SKM-1 (cell line): ENCODE measurements at regions not wholly inside any gene's neighbourhood (a gene's known extent, or its start where the extent isn't known, plus 50 kb on each side); places are given as distances from the start of the nearest gene placed in this dataset.

Experiments
- DNase-seq: peaks from one replicate; lab custom pipeline; 2025; ENCODE audit not compliant: unreplicated experiment; lab: John Stamatoyannopoulos, UW

DNA sequence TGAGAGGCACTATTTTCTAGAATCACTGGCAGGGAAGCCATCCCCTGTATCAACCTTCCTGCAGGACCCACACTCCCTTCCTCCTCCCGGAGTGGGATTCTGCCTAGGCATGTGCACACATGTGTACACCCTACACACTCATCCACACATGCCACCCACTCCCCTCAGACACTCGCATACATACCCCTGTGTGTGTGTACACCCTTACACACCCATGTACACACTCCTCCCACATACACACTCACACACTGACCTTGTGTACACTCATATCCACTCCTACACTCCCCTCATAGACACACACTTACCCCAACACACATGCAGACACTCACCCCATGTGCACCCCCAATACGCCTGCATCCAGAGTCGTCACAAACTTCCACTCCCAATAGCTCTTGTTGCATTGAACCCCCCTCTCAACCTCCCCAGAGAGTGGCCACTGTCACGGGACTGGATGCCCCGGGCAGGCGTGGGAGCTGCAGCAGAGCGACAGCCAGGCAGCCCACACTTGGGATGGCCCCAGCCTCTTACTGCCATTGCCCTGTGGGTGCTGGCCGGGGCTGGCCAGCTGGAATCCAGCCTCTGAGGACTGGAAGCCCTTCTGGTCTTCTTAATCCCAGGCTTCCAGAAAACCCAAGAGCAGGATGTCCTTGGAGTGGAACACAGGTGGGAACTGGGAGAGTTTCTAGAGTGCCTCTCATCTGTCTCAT is 251.0 kb downstream of the LOXHD1 start:
- DNase-seq: no peak

DNA sequence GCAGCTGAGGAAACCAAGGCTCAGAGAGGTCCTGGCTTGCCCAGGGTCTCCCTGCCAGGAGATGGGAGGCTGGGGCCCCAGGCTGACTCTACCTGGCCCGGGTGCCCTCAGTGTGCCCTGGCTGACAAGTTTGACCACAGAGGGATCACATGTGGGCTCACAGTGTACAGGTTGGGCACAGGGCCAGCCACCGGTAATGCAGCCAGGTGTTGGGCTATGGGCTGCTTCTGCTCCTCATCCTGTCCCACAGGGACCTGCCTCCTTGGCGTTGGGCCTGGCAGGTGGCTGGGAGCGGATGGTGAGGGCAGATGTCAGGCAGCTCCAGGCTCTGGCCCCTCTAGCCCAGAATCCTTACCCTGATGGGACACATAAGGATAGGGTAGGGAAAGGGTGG is 250.5 kb downstream of the LOXHD1 start:
- DNase-seq: no peak

DNA sequence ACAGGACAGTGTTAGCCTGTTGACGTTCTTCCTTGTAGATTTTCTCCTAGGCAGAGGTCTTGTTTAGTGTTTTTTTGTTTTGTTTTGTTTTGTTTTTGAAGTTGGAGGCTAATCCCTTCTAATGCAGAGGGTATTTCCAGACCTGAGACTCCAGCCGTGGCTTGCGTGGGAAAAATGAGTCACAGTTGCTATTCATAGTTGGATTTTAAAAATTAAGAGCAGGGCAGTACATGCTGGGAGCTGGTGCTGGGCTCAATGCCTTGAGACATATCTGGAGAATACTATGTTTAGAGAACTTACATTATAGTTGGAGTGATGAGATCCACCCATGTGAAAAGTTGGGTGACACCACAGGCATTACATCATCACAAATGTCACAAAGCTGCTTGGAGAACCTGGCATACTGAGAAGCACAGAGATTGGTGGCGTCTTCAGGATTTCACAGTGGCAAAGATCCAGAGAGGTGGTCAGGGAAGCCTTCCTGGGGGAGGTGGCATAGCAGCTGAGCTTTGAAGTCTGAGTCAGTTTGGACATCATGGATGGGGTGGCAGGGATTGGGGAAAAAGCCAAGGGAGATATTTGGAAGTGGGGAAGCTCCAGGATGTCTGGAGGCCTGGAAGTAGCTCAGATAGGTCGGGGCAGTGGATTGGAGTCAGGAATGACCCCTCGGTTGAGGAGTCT is 249.4 kb downstream of the LOXHD1 start:
- DNase-seq: no peak

DNA sequence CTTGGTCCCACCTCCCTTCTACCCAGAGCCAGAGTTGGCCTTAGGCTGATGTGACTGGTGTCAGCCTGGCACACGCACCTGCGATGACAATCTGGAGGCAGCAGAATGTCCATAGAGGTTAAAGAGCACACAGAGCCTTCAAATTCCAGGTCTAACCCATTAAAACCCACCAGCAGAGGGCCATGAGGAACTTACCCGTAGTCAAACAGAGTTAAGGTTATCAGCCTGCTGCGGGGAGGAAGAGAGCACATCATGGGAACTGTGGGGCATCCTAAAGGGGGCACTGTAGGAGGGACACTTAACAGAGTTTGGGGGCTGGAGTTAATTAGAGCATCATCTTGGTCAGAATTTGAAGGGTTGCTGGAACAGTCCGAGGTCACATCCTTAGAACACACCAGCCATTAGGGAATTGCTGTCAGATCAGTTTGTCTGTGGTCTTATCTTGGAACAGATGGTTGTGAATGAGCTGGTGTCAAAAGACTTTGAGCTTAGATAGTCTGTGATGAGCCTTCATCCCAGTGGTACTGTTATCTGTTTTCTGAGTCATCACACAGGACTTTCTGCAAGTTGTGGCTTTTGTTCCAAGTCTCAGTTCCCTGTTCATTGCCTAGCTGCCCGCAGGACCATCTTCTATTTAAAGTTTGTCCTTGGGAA is 248.6 kb downstream of the LOXHD1 start:
- DNase-seq: no peak

DNA sequence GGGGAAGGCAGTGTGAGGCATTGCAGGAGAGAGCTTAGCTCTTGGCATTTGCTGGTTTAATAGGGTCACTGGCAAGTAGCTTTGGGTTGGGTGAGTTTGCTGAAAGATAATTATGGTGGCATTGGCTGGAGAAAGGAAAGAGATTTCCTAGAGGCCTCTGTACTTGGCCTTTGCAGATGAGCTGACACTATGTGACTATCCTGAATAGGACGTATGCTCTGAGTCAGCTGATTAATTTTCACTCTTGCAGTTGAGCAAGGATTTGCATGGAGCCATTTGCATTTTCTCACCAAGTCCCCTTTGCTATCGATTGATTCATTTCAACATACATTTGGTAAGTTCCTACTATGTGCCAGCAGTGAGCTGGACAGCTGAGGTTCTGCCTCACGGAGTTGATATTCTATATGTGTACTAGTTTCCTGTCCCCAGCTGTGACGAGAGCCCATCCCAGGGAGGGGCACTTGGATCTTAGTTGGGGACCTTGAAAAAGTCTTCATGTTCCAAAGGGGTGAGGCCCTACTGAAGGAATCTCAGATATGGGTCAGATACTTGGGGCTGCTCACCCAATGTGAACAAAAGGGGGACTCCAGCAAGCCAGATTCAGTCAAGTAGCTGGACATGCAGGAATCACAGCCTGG is 245.7 kb downstream of the LOXHD1 start:
- no peak for DNase-seq

DNA sequence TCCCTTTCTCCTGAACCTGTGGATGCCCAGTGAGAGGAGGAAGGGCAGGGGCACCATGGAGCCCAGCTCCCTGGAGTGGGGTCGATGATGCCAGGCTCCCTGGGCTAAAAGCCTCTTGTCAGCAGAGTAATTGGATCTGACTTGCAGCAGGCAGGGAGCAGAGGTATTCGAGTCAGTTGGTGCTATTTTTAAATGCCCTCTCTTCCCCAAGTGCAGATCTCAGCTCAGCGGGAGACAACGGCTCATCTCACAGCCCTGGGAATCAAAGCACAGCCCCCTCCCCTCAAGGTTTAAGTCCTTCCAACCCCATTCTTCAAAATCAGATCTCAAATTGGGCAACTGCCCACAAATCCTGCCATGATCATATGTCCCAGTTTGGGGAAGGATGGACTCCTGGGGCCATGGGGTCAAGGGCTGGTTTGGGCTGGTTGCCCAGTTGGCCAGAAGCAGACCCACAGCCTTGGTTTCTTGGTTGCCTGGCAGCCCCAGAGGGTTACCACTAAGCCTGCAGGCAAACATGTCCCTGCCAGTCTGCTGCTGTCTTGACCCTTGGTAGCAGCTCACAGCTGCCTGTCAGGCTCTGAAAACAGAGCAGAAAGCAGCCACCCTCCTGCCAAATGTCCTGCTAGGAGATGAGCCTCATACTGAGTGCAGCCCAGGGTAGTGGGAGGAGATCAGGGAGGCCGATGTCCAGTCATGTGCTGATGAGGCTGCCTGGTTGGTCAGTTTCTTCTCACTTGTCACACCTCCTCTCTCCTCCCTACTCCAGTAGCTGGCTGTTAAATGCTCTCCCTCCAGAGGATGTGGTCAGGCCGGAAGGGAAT is 244.9 kb downstream of the LOXHD1 start:
- DNase-seq: no peak

DNA sequence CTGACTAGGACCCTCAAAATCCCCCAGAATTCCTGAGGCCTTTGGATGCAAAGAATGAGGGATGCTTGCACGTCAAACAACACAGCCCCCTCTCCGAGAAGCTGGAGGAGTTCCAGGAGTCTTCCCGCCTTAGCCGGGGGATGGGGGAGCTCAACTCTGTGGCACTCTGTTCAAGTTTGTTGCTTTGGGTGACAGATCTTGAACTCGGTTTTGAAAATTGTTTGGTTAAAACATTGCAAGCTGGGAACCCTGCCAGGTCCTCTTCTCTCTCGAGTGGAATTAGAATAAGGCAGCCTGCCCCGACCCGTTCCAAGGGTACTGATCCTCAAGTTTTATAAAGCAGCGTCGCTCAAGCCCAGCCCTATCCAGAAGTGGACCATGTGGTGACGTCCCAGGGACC is 244.1 kb downstream of the LOXHD1 start:
- no peak for DNase-seq

DNA sequence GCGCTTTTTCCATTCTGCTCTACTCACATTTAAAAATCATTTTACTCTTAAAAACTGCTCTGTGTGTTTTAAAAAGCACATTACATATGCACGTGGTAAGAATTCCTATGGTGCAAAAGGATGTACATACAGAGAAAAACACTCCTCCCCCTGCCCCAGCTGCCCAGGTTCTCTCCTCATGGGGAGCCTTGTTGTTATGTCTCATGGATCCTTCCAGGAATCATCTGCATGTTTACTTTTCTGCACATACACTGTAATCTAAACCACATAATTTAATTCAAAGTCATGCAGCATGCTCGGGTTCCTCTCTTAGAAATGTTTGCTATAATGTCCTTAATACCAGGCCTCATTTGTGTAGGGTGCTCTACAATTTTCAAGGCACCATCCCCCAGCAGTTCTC is 243.3 kb downstream of the LOXHD1 start:
- DNase-seq: no peak

DNA sequence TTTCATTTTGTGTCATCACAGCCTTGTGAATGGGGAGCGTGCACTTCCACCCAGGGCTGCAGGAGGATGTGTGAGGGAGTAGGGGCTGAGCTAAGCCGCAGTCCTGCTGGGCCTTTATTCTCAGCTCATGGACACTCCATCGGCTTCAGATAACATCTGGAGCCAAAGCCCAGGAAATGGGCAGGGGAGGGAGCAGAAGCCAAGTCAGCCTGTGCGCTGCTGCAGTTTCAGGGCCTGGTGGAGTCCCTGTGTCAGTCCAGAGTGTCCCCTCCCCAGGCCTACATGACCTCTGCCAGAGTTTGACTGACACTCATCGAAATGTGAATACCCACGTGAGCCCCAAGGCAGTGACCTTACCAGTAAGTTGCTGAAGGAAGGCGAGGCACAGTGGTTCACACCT is 242.2 kb downstream of the LOXHD1 start:
- no peak for DNase-seq

DNA sequence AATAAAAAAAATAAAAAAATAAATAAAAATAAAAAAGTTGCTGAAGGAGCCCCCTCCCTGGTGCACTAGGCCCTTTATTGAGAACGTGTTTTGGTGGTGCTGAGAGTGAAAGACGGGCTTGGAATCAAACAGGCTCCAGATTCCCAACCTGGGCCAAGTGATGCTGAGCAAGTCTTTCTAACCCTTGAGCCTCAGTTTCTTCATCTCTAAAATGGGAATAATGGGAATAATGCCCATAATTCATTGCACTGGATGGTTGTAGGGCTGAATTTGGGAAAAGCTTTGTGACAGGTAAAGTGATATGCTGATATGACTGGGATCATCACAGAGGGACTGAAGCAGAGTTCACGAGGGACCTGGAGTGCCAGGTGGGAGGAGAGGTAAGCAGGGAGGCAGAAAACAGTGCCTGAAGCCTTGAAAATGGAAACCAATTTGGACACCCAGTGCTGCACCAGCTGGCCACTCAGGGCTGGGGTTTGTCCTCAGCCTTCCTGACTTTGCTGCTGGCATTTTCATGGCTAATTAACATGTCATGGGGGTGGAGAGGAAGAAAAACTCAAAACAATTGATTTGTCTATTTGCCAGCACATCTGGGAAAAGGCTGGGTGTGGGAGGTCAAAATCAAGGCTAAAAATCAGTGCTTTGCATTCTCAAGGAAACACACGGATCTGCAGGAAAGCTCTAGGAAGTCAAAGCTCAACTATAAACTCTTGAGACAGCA is 241.3 kb downstream of the LOXHD1 start:
- DNase-seq: no peak

DNA sequence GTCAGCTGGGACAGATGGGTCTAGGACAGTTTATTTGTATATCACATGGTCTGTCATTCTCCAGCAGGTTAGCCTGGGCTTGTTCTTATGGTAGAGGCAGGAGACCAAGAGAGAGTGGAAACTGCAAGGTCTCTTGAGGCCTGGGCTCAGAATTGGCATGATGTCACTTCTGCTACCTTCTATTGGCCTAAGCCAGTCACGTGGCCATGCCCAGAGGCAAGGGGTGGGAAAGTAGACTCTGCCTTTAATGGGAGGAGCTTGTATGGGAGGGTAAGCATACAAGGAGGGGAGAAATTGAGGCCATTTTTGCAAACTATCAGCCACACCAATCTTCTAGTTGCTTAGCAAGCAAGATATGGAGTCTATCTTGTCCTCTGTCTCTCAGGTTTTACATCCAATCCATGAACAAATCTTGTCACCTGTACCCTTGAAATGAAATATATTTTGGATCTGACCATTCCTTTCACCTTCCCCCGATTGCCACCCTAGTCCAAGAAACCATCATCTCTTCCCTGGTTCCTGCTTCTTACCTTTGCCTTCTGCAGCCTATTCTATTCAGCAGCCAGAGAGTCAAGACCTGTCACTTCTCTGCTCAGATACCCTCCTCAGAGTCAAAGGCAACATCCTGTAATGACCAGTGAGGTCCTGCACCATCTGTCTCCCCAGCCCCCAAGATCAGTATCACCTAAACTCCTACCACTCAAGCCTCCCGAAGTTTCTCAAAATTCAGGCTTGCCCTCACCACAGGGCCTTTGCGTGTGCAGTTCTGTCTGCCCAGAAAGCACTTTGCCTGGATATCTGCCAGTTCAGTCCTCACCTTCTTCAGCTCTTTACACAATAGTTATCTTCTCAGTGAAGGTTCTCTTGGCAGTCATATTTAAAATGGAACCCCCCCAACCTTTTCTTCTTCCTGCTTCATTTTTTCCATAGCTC is 240.0 kb downstream of the LOXHD1 start:
- DNase-seq: no peak

DNA sequence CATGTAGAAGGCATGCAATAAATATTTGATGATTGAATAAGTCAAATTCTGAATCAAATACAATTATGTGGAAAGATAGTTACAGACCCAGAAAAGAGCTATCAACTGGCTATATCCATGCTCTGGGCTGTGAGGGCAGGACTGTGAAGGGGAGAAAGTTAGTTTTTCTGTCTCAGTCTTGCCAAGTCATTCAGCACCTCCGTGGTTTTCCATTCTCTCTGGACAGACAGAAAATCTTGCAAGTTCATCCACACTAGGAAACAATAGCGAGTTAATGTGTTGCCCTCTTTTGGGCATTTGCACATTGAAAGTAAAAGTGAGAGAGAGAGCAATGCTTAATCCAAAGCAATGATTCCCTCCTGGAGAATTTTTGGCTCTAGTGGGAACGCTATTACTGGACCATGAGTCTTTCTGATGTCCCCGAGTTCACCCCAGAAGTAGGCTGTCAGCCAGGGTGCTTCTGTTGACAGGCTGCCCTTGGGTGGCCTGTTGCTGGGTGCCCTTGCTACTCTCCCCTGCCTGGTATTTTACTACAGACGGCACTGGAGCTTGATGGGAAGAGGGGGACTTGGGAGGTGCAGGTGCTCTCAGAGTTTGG is 238.3 kb downstream of the LOXHD1 start:
- DNase-seq: no peak

DNA sequence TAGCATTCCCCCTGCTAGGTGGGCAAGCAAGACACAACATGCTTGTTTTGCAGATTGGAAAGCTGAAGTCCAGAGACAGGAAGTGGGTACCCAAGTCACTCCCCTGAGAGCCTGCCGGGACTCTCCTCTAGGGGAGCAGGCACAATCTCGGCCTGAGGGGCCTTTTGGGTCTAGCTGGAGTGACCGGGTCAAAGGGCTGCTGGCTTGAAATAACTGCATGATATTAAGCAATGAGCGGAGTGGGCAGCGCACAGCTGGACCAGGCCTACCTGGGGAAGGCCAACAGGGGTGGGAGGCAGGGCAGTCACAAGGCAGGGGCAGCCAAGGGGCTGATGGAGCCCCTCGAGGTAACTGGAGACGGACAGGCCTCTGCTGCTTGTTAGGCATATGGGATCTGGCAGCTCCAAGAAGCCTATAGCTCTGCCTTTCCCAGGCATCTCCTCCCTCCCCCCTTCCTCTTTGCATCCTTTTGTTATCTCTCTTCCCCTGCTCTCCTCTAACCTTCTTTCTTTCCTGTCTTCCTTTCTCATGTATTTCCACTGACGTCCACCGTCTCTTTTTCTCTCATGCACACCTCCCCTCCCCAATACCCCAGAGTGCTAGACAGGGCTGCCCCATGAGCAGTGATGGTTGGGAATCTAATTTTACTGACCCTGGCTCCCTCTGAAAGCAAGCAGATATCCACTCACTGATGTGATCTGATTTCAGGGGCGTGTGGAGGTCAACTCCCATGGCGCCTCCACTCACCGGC is 237.5 kb downstream of the LOXHD1 start:
- no peak for DNase-seq

DNA sequence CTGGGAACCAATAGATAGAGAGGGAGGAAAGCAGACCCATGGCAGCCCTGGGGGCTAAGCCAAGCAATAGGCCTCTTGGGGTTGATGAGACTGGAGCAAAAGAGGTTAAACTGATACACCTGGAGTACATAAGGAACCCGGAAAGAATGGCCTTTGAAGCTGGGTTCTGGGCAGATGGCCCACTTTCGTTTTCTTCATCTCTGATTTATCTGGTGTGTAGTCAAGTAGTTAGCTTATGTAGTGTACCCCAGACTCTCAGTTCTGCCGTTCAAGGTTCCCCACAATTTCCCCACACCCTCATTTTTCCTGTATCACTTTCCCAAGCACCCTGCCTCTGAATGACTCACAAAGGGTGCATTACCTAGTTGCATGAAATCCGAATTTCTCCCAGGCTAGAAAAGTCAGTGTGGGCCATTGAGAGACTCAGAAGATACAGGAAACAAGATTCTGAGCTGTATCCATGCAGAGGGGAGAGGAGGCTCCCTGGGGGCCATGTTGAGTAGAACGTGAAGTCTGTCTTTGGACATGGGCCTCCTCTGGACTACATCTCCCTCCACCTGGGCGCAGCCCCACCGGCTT is 235.0 kb downstream of the LOXHD1 start:
- DNase-seq: no peak

DNA sequence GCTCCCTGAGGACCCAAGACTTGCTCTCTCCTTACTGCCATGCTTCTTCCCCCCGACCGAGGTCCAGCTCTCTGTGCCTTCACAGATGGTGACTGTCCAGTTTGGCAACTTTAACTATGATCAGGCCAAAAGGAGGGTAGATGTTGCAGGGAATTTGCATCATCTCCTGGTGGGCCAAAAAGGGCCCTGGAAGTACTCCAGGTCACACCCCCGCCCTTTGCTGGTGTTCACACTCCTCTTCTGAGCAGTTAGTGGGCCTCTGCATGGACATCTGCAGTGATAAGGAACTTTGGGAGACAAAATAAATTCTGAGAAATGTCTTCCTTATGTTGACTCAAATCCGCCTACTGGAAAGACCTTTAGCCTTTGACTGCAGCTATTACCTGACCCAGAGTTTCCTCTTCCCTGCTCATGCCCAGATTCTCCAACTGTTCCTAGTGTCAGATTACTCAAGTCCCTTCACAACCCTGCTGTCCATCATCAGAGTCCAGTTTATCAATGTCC is 234.4 kb downstream of the LOXHD1 start:
- DNase-seq: no peak

DNA sequence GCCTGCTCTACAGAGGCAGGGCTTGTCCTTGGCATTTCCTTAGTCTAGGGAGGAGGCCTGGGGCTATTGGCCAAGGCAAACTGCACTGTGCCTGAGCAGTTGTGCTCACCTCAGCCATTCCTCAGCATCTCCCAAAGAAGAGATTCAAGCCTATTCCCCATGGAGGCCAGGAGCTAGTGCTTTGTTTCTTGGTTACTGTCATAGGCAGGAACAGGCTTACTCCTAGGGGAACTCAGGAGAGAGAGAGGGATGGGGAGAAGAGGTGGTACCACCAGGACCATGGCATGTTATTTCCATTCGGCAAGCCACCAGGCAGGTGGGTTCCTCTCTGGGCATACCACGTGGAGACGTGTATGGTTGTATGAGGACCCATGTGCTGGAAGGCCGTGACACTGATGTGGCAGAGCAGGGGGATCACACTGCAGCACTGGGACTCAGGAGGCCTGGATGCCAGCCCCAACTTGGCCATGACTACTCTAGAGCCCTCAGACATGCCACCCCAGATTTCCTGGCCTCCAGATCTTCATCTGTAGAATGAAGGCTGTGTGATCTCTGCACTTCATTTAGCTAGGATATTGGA is 233.7 kb downstream of the LOXHD1 start:
- no peak for DNase-seq

DNA sequence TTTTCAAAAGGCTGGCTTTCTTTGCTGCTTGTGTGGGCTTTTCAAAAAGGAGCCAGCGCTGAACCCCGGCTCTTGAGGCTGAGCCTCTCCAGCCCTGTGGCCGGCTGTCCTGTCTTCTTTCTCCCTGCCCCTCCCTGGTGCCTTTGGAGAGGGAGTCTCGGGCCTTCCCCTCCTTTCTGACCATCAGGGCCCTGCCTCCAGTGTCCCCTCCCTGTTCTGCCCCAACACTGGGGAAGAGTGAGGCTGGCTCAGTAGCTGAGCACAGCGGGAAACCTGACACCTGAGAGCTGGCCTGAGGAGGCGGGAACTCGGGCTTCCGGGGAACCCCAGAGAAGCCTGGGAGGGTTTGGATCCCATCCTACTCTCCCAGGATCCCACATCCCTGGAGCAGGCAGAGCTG is 232.1 kb downstream of the LOXHD1 start:
- no peak for DNase-seq
